GM21737 (cell line): ENCODE measurements at regions not wholly inside any gene's neighbourhood (a gene's known extent, or its start where the extent isn't known, plus 50 kb on each side); places are given as distances from the start of the nearest gene placed in this dataset.
"Not testable (repeated sequence)": the region's sequence is repeated elsewhere in the genome, so short reads cannot be mapped to it uniquely, and the experiment has no call there.

ENCODE experiments used
- ATAC-seq: cut with Tn5 transposase; IDR thresholded peaks from one replicate; pipeline ENCODE4 v1.9.1; 2021; ENCODE audit warnings: mild to moderate bottlenecking, moderate library complexity; ENCODE audit not compliant: unreplicated experiment

DNA sequence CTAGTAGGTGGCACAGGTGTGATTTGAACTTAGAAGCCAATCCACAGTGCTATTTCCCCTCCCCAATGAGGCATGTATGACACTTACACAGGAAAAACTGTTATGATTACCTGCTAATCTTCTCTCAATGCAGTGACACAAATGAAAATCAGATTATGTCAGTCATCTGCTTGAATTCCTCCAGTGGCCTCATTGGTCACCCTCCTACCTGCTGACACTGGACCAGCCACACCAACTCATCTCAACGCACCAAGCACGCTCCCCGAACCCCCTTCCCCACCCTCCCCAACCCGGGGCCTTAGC, 82.2 kb upstream of the SEC11C start:
- no peak for ATAC-seq

DNA sequence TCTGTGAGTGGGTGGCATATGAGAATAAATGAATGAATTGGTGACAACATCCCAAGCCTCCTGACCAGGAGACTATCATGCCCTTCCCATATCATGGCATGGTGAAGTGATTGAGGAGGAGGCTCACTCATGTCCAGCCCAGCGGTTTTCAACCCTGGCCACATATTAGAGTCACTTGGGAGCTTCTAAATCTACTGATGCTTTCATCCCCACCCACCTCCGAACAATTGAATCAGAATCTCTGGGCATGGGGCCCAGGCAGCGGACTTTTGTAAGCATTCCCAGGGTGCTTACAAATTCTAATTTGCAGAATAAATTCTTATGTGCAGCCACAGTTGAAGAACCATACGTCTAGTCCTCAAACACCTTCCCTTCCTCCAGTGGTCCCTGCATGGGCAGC, 81.7 kb upstream of the SEC11C start:
- no peak for ATAC-seq

DNA sequence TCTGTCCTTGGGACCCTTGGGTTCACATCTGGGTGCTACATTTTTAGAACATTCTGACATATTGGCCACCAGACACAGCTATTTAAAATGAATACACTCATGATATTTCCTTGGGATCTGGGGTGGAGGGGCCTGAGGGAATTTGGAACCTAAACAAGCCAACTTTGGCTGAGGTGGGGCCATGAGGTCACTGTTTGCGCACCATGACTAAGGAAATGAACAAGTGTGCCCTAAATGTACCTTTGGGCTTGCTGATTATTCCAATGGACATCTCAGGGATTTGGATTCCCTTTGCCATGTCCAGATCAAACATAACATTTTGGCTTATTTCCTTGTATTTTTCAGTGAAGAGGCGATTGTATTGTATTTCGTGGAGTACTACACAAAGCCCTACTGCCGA, 80.5 kb upstream of the SEC11C start:
- no peak for ATAC-seq

DNA sequence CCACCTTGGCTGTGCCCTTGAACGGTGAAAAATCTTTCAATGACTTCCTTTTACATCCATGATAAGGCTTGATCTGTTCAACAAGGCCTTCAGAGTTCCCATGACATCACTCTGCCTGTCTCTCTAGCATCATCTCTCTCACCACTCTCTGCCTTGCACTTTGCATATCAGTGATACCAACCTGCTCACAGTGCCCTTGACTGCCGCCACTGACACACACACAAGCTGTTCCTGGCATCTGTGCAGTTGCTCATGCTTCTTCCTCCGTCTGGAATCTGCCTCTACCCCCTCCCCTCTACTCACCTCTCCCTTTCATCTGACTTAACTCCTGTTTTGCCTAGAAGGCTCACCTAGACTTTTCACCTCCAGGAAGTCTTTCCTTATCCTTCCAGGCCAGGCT, 79.1 kb upstream of the SEC11C start:
- no peak for ATAC-seq

DNA sequence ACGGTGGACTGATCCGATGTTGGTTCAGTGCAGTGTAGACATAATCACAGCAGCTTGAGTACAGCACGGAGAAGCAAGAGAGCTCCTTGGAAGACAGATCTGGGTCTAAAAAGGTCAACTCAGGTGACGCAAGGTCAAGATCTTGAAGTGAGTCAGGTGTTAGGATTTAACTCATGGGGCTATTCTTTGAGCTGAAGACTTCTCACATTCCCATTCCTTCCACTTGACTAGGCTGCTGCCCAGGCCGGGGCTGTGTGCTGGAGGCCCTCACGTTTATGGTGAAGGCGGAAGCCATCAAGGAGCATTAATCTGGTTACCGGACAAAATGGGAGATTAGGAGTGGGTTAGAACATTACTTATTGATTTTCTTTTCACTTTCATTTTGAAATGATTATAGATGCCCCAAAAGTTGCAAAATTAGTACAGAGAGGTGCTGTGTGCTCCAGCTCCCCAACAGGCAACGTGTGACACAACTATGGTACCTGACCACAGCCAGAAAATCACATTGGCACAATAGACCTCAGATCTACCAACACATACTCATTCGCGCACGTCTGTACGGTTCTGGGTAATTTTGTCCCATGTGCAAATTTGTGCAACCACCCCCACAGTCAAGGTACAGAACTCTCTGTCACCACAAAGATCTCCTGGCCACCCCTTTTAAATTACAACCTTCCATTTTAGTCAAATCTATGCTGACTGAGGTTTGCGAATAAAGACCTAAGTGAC, 77.6 kb upstream of the SEC11C start:
- ATAC-seq = no peak

DNA sequence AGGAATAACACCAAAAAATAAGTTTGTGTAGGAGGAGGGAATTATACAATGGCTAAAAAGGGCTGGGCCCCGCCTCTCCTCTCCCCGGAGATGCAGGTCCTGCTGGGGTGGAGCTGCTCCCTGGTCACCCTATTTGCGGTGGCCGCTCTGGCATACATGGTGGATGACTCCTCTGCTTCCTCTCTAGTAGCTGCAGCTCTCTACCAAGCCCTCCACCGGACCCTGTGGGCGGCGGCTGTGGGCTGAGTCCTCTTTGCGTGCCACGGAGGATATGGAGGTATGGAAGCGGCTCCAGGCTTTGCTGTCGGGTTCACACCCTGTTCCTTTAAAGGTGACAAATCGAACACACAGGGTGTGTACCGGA, 77.1 kb upstream of the SEC11C start:
- no peak for ATAC-seq

DNA sequence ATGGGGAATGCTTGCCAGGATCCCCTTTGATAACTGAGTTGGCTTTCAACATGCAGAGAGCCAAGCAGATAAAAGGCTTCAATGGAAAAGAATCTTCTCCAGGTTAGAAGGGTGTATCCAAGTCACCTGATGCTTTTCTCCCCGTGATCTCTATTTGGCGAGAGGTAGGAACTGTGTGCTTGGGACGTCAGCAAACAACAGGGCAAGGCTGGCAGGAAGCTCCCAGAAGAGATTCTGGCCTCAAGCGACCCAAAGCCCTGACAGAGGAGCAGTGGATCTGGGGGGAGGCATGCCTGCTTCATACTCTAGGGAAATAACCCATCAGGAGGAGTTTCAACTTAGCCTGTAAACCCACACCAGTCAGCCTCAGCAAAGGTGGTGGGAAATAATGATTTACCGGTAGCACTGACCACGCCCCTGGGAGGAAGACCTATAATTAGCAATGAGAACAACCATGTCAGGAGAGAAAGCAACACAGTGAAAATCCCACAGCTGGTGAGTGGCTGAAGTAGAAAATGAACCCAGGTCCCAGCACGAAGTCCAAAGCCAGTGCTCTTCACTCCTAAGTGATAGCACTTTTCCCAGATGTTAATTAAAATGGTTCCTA, 76.3 kb upstream of the SEC11C start:
- peak; percentile 59 for ATAC-seq

DNA sequence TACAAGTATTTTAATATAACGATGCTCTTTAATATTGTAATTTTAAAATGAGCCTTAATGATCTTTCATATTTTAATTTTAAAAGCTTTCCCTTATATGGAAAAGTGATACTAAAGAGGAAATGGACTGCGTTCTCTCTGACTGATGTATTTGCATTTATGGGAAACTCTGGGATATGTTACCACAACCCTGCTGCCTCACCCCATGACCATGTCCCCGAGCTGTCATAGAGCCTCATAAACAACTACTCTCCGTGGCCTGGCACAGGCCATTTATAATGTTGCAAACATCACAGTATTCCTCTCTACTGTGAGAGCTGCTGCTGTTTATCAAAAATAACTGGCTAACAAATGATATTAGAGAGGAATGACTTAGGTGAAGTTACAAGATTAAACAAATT, 75.8 kb upstream of the SEC11C start:
- ATAC-seq = no peak

DNA sequence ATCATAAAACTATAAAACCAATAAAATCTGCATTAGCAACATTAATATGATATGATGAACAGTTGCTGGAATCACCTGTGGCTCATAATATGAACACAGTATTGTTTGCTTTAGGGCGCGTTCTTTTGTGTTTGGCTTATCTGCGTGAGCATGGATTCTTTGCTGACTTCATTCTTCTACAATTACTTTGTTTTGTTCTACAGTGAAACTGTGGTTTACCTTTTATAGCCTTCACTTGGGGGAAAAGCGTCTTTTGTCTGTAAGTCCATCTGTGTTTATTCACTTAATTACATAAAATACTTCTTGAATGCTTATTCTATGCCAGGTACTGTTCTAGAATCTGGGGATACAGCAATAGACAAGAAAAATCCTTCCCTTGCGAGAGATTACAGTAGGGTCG, 74.0 kb upstream of the SEC11C start:
- ATAC-seq = no peak

DNA sequence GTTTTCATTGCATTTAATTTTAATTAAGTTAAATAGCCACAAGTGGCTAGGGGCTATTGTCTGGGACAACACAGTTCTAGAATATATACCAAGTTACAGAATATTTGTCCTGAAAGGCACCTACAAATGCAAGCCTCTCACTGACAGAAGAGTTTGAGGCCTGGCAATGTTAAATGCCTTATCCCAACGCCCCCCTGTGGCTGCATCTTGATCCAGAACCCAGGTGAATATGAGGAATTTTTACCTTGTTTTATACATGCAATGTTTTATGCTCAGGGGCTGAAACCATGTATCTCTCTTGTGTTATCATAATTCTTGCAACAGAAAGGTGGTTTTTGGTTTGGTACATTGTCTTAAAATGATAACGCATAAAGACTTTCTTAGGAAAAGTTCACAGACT, 71.8 kb upstream of the SEC11C start:
- no peak for ATAC-seq

DNA sequence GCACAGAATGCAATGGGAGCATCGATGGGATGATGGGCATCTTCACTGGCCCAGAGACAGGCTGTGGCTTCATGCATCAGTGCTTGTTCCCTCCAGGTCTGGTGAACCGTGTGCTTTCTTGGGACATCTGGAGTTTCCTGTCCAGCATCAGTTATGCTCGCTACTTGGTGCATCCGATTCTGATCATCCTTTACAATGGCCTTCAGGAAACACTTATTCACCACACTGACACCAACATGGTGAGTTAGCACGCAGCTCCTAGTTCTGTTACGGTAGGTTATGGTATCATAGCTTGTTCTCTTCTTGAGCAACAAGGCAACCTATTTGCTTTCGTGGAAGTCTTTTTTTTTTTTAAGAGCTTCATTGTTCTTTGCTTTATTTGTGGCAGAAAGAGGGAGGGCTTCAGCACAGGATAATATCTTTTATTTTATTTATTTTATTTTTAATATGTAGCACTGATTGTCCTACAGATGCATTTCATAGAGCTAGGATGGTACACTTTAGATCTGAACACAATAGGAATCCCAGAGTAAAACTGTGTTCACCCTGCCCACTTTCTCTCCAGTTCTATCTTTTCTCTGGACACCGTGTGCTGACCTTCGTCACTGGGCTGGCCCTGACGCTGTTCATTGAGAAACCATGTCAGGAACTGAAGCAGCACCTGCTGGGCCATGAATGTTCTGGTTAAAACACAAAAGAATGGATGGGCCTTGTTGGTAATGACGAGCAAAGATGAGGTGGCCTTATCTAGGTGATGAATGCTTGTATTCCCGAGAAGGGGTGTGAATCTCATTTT, 71.2 kb upstream of the SEC11C start:
- no peak for ATAC-seq

DNA sequence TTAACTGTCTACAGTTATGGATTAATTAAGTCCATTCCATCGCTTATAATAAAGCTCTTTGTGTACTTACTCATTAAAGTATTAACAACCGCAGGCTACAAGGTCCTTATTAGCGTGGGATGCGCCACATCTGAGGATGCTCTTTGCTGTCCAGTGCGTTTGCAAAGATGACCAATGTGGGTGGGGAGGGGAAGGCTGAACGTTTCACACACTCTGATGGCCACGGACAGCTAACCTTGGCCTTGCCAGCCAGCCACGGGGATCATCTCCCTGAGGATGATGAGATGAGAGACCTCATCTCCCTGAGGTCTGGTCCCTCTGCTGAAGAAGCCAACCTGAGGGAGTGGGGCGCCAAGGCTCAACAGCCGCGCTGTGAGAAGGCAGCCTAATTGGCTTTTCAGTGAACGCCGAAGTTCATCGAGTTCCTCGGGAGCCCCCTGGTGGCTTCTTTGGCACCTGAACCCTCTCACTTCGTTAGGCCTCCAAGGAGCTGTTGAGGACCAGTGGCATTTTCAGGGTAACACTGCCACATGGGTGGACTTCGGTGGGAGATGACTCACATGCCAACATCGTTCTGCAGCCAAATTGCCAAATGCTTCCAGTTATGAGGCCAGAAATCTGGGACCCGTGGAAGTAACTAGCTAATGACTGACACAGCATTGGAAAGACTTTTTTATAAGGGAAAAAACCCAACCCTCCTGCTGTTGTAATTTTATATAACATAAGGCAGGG, 69.3 kb upstream of the SEC11C start:
- peak; percentile 46 for ATAC-seq

DNA sequence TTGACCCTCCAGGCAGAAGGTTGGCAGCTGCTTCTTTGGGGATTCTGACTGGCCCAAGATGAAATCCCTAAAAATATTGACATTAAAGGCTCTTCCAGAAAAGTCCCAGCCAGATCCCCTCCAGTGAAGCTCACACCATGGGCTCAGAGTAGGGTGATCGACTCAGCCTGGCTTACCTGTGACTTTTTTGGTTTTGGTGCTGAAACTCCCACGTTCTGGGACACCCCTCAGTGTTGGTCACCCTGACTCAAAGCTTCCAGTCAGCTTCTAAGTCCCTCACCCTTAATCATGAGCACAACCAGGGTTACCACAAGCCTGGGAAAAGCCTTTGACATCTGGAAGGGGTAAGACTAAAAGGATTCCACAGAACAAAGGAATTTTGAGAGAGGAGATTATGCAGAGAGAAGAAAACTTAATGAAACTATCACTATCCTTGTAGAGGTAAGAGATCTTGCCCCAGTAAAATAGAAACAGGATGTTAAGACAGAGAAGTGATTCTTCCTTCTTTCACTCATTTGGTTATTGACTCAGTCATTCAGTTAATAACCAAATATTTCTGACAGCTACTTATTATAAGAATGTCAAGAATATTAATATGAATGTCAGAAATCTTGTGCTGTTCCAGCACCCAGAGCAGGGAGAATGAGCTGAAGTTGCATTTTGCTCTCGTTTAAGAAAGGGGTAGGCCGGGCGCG, 66.8 kb upstream of the SEC11C start:
- no peak for ATAC-seq

DNA sequence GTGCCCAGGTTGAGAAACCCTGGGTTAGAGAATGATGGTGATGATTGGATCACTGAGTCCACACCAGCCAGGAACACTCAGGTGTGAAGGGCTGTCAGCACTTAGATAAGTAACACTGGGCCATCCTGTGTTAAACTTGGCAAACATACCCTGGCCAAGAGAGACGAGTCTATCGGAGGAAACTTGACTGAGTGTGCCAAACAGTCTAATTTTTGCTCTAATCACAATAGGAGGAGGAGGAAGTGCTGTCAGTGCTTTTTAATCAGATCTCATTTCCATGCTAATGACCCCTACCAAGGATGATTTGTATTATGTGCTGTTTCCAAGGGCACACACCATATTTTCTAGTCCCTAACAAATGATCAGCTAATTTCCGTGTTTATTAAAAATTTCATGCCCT, 63.8 kb upstream of the SEC11C start:
- no peak for ATAC-seq

DNA sequence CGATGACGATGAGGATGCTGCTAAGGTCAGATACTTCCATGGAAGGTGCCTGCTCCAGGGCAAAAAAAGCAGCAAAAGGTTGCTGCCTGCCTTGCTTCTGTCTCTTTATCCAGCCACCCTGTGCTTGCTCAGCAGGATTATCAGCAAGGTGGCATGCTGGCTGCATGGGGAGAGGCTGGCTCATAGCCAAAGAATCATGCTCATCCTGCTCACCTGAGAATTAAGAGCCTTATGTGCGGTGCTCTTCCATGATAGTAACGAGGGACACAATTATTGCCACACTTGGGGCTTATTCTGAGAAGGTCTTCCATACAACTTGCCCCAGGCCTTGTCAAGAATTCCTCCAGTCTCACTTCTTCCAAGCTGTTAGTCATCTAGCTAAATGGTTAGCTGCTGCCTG, 60.4 kb upstream of the SEC11C start:
- ATAC-seq = no peak

DNA sequence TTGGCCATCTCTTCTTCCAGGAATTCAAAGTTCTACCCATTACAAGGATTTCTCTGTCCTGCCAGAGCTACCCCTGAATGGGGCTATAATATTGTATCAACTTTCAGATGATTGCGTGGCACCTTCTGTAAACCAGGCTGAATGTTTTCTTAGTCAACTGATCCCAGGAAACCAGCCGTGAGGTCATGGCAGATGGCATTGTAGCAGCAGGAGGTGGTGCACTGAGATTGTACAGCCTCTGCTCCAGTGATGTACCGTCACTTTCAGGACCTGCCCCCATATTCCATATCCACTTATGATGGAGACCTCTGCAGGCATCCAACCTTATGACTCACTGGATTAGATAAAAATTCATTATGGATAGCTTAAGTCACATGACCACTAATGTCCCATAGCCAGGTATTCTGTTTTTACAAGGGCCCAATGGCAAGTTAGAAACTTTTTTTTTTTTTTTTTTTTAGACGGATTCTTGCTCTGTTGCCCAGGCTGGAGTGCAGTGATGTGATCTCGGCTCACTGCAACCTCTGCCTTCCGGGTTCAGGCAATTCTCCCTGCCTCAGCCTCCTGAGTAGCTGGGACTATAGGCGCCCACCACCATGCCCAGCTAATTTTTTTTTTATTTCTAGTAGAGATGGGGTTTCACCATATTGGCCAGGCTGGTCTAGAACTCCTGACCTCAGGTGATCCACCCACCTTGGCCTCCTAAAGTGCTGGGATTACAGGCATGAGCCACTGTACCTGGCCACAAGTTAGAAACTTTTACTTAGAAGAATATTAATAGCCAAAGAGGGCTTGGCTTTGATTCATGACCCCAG, 59.8 kb upstream of the SEC11C start:
- ATAC-seq = not testable (repeated sequence)

DNA sequence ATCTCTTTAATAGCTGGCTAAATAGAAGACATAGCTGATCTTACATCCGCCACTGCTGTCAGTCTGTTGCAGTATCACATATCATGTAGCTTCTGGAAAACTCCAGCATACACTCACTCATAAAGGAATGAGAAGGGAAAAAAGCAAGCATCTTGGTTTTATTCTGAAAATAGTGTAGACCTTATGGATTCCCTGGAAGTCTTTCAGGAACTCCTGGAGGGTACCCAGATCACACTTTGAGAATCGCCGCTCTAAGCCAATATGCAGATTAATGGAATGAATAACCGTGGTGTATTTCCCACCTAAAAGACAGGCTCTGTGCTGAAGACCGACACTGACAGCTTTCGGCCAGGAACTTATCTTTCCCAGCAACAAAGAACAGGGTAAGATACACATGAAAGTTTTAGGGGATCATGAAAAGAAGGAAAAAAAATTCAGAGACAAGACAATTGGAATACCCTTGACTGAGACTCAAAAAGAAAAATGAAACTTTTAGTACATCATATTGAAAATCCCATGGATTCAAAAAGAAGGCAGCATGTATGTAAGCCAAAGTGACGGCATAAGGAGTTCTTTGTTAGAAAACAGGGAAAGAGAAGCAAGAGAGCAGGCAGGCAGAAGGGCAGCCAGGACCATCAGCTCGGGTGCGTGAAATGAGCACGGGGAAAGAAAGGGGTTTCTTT, 56.4 kb upstream of the SEC11C start:
- ATAC-seq = no peak

DNA sequence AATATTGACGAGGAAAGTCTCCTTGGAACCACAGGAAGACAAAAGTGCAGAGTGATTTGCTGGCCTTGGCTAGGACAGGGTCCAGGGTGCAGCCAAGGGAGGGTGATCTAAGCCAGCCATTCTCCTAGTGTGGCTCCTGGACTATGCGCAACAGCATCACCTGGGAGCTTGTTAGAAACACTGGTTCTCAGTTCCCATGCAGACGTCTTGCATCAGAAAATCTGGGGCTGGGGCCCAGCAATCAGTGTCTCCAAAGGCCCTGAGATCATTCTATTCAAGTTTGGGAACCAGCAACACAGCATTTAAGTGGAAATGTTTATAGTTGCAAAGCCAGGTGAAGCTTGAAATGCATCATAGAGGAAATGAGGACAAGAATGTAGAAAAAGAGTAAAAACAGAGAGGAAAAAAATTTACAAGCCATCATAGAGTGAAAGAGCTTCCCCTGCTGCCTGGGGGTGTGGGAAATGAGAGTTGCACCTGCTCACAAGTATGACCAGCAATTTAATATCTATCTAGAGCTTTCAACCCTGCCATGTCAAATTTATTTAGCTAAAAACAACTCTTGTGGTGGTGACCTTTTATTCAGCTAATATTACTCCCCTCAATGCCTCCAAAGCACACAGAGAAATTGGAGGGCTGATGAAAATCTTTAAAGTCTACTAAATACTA, 54.4 kb upstream of the SEC11C start:
- no peak for ATAC-seq

DNA sequence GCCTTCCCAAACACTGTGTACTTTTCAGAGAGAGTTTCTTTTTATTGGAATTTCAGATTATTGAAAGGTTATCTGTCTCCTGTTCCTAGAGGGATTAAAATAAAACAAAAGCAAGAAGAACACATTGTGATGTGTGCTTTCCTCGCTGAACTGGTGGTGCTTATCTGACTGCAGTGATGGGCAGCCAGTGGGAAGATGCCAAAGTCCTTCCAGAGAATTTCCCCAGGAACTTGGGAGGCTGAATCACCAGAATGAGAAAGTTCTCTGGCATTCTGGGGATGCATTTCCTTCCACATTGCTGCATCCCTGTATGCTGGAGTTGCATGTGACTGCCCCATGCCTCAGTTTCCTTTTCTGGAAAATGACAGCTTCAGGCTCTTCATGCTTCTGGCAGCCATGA, 53.9 kb upstream of the SEC11C start:
- no peak for ATAC-seq
